CD4-positive, alpha-beta T cell (primary cell): ENCODE measurements at regions not wholly inside any gene's neighbourhood (a gene's known extent, or its start where the extent isn't known, plus 50 kb on each side); places are given as distances from the start of the nearest gene placed in this dataset.

Experiments
- ATAC-seq: fragments of 200-7000 bp; cut with Tn5 transposase; one replicate; pipeline ENCODE4 v1.10.0; 2022; ENCODE audit warnings: mild to moderate bottlenecking; ENCODE audit not compliant: poor library complexity
- CTCF ChIA-PET: fragments of 350-600 bp; sonication (Branson Sonifier 250); formaldehyde crosslinking; loops from one replicate; lab custom pipeline; 2021; ENCODE audit warnings: antibody characterized with exemption, inconsistent platforms; lab: Charles Lee
- POLR2A ChIA-PET: fragments of 350-600 bp; sonication (Branson Sonifier 250); formaldehyde crosslinking; loops from one replicate; lab custom pipeline; 2021; ENCODE audit warnings: antibody characterized with exemption, inconsistent platforms; lab: Charles Lee
- DNase-seq, 14 experiments: peaks; one replicate each; pipeline ENCODE4 v3.0.0-alpha.2; 2013 to 2020; ENCODE audit warnings: mixed read lengths in 2 of 14
- H3K27ac ChIP-seq, 2 donors: one replicate each; pipeline versions ENCODE4 v1.5.1 to v1.7.0; 2013; ENCODE audit warnings: low read length in 2 of 2, low read depth in 1 of 2, mild to moderate bottlenecking in 1 of 2
- H3K27me3 ChIP-seq, 2 experiments: 1 replicate in 1 of 2; 2 replicates in 1 of 2; pipeline versions ENCODE4 v1.6.1 to v1.7.0; 2013; ENCODE audit warnings: low read length in 2 of 2, control low read depth in 1 of 2, mild to moderate bottlenecking in 1 of 2, moderate library complexity in 1 of 2; ENCODE audit not compliant: insufficient read depth in 2 of 2, control insufficient read depth in 1 of 2
- H3K36me3 ChIP-seq: one replicate; pipeline ENCODE4 v1.6.1; 2013; ENCODE audit warnings: low read length, control low read depth; ENCODE audit not compliant: insufficient read depth
- H3K4me1 ChIP-seq: one replicate; pipeline ENCODE4 v1.6.1; 2013; ENCODE audit warnings: low read length, control low read depth; ENCODE audit not compliant: insufficient read depth
- H3K4me3 ChIP-seq: one replicate; pipeline ENCODE4 v1.5.1; 2013; ENCODE audit warnings: mild to moderate bottlenecking, low read length, moderate library complexity
- H3K9me3 ChIP-seq, 2 experiments: 1 replicate in 1 of 2; 2 replicates in 1 of 2; pipeline versions ENCODE4 v1.6.1 to v1.7.0; 2013; ENCODE audit warnings: low read length in 2 of 2, mild to moderate bottlenecking in 2 of 2, control low read depth in 1 of 2, moderate library complexity in 1 of 2; ENCODE audit not compliant: control insufficient read depth in 1 of 2, insufficient read depth in 1 of 2
- H3K27ac Mint-ChIP-seq: one replicate; pipeline ENCODE4 v1.8.0; 2020; ENCODE audit warnings: mixed read lengths
- H3K27me3 Mint-ChIP-seq: one replicate; pipeline ENCODE4 v1.8.0; 2021; ENCODE audit warnings: mixed read lengths
- H3K36me3 Mint-ChIP-seq: one replicate; pipeline ENCODE4 v1.8.0; 2021; ENCODE audit warnings: low read depth, mixed read lengths
- H3K4me1 Mint-ChIP-seq: one replicate; pipeline ENCODE4 v1.8.0; 2021; ENCODE audit warnings: low read depth, mixed read lengths
- H3K4me3 Mint-ChIP-seq: one replicate; pipeline ENCODE4 v1.8.0; 2020; ENCODE audit warnings: mild to moderate bottlenecking, mixed read lengths
- H3K9me3 Mint-ChIP-seq: one replicate; pipeline ENCODE4 v1.8.0; 2020; ENCODE audit warnings: mixed read lengths
- intact Hi-C, 2 experiments: fragments of 100-400 bp; cut with DNase I in 1 of 2; cut with micrococcal nuclease in 1 of 2; formaldehyde crosslinking; loops; one replicate each; pipeline versions ENCODE4 v1.15.1 to v1.9.0; 2023 to 2025; cut with DNase I, micrococcal nuclease
- TF ChIP-seq, protein P1 (sequence below): fragments of 200-600 bp; IDR thresholded peaks from one replicate; pipeline ENCODE4 v1.8.0; 2022; ENCODE audit warnings: antibody characterized with exemption, mild to moderate bottlenecking

DNA sequence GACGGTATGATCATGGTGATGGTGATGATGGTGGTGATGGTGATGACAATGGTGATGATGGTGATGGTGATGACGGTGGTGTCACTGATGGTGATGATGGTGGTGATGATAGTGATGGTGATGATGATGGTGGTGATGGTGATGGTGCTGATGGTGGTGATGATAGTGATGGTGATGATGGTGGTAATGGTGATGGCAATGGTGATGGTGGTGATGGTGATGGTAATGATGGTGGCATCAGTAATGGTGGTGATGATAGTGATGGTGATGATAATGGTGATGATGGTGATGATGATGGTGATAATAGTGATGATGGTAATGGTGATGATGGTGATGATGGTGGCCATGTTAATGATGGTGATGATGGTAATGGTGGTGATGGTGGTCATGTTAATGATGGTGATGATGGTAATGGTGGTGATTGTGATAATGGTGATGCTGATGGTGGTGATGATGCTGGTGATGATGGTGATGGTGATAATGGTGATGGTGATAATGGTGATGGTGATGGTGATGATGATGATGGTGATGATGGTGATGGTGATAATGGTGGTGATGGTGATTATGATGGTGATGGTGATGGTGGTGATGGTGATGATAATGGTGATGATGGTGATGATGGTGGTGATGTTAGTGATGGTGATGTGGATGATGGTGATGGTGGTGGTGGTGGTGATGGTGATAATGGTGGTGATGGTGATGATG is 107.2 kb downstream of the C16orf95 start:
- no peaks in the 10 kb centered on the region for H3K27me3 ChIP-seq
- ChIA-PET POLR2A (no interaction called here), CTCF (no interaction called here)
- DNase-seq, result no peak
- H3K4me3 ChIP-seq, result no peak overlapping the region
- H3K9me3 ChIP-seq, result no peaks in the 10 kb centered on the region
- no peak overlapping the region for H3K27ac ChIP-seq
- H3K9me3 Mint-ChIP-seq, result no peaks in the 10 kb centered on the region
- TF ChIP-seq, protein P1, sequence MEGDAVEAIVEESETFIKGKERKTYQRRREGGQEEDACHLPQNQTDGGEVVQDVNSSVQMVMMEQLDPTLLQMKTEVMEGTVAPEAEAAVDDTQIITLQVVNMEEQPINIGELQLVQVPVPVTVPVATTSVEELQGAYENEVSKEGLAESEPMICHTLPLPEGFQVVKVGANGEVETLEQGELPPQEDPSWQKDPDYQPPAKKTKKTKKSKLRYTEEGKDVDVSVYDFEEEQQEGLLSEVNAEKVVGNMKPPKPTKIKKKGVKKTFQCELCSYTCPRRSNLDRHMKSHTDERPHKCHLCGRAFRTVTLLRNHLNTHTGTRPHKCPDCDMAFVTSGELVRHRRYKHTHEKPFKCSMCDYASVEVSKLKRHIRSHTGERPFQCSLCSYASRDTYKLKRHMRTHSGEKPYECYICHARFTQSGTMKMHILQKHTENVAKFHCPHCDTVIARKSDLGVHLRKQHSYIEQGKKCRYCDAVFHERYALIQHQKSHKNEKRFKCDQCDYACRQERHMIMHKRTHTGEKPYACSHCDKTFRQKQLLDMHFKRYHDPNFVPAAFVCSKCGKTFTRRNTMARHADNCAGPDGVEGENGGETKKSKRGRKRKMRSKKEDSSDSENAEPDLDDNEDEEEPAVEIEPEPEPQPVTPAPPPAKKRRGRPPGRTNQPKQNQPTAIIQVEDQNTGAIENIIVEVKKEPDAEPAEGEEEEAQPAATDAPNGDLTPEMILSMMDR, result no peak
- H3K27me3 Mint-ChIP-seq, result no peaks in the 10 kb centered on the region
- no peaks in the 10 kb centered on the region for H3K4me1 Mint-ChIP-seq
- H3K27ac Mint-ChIP-seq, result no peak overlapping the region
- no peak overlapping the region for H3K4me3 Mint-ChIP-seq
- H3K36me3 Mint-ChIP-seq, result no peaks in the 10 kb centered on the region
- intact Hi-C loops, result no loop called here
- no peak for ATAC-seq
- no peaks in the 10 kb centered on the region for H3K4me1 ChIP-seq
- H3K36me3 ChIP-seq, result no peaks in the 10 kb centered on the region

DNA sequence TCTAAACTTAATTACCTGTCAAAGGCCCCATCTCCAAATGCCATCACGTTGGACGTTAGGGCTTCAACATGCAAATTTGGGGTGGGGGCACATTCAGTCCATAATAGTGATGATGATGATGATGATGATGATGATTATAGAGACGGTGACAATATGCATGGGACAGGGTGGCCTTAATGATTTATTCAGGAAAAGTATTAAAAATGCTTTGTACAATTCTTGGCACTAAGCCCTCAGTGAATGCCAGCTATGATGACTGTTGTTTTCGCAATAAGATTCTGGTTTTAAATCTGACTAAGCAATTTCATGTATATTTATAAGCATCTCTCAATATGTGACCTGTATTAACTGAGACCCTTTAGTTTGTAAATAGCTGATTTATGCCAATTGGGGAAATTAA is 106.3 kb downstream of the C16orf95 start:
- Mint-ChIP-seq H3K27me3 (no peaks in the 10 kb centered on the region), H3K9me3 (no peaks in the 10 kb centered on the region), H3K27ac (no peak overlapping the region), H3K36me3 (no peaks in the 10 kb centered on the region), H3K4me1 (no peaks in the 10 kb centered on the region), H3K4me3 (no peak overlapping the region)
- POLR2A ChIA-PET, result no interaction called here
- TF ChIP-seq, protein P1, result no peak
- H3K27ac ChIP-seq, result no peak overlapping the region
- H3K4me3 ChIP-seq, result no peak overlapping the region
- DNase-seq (no peak), ATAC-seq (no peak)
- intact Hi-C loops, result no loop called here
- CTCF ChIA-PET, result no interaction called here
- H3K4me1 ChIP-seq, result no peaks in the 10 kb centered on the region
- H3K36me3 ChIP-seq, result no peaks in the 10 kb centered on the region
- H3K27me3 ChIP-seq, result no peaks in the 10 kb centered on the region
- no peaks in the 10 kb centered on the region for H3K9me3 ChIP-seq

- Mint-ChIP-seq H3K9me3 (no peaks in the 10 kb centered on the region), H3K36me3 (no peaks in the 10 kb centered on the region), H3K27ac (no peak overlapping the region), H3K4me1 (no peaks in the 10 kb centered on the region), H3K27me3 (no peaks in the 10 kb centered on the region), H3K4me3 (no peak overlapping the region)
- Histone ChIP-seq H3K27me3 (no peaks in the 10 kb centered on the region), H3K36me3 (no peaks in the 10 kb centered on the region), H3K9me3 (peaks cover 0 to 5% of the 10 kb centered on the region in 2 experiments), H3K27ac (no peak overlapping the region), H3K4me1 (no peaks in the 10 kb centered on the region), H3K4me3 (no peak overlapping the region)
- TF ChIP-seq, protein P1, result no peak
- ChIA-PET POLR2A (no interaction called here), CTCF (no interaction called here)
- intact Hi-C loops, result no loop called here
- no peak for ATAC-seq
- no peak for DNase-seq
Observed at GRCh38 chr16:87212026-87212425, 105.2 kb downstream of the C16orf95 start.
